OCI-LY7 (cell line): ENCODE measurements at regions not wholly inside any gene's neighbourhood (a gene's known extent, or its start where the extent isn't known, plus 50 kb on each side); places are given as distances from the start of the nearest gene placed in this dataset.

Experiments used
- EZH2phosphoT487 ChIP-seq: fragments of 200-600 bp; sonication (generic); IDR thresholded peaks from 2 replicates; pipeline ENCODE4 v1.6.1; 2018; ENCODE audit warnings: low read depth, borderline replicate concordance, mild to moderate bottlenecking, mixed run types, antibody characterized with exemption, low read length, moderate library complexity, mixed read lengths
- TF ChIP-seq, protein P1 (sequence below): fragments of 200-600 bp; sonication (generic); conservative IDR thresholded peaks from 2 replicates; pipeline ENCODE4 v1.5.1; 2014; ENCODE audit warnings: mild to moderate bottlenecking, antibody characterized with exemption, low read length, moderate library complexity, mixed read lengths

DNA sequence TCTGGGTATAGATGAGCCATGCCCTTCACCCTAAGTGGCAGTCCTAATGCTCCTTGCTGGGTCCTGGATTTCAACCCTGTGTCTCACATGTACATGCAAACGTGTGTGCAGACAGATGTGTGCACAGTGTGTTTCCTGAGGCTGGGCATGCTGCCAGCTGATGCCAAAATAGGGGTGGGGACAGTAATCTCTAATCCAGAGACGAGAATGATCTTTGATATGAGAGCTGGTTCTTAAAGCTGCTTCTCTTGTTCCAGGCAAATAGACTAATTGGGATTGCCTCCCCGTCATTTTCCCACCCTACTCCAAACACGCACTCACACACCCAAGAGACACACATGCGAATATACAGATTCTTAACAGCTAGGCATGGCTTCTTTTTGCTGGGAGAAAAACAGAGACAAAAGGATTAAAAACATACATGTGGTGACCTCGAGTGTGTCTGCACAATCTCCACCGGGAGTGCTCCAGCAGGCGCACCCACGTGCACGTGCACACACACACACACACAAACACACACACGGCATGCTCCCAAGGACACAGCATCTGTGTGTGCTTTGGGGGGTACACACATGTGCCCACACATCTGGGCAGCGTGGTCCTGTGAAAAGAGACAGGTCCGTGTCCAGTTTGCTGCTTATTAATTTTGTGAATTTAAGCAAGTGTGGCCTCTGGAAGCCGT, 102.1 kb upstream of the ZBTB40 start:
- TF ChIP-seq, protein P1, sequence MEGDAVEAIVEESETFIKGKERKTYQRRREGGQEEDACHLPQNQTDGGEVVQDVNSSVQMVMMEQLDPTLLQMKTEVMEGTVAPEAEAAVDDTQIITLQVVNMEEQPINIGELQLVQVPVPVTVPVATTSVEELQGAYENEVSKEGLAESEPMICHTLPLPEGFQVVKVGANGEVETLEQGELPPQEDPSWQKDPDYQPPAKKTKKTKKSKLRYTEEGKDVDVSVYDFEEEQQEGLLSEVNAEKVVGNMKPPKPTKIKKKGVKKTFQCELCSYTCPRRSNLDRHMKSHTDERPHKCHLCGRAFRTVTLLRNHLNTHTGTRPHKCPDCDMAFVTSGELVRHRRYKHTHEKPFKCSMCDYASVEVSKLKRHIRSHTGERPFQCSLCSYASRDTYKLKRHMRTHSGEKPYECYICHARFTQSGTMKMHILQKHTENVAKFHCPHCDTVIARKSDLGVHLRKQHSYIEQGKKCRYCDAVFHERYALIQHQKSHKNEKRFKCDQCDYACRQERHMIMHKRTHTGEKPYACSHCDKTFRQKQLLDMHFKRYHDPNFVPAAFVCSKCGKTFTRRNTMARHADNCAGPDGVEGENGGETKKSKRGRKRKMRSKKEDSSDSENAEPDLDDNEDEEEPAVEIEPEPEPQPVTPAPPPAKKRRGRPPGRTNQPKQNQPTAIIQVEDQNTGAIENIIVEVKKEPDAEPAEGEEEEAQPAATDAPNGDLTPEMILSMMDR: no peak
- no peak for TF ChIP-seq EZH2phosphoT487
